IPS-15b (cell line): ENCODE measurements at regions not wholly inside any gene's neighbourhood (a gene's known extent, or its start where the extent isn't known, plus 50 kb on each side); places are given as distances from the start of the nearest gene placed in this dataset.
"Not testable (repeated sequence)": the region's sequence is repeated elsewhere in the genome, so short reads cannot be mapped to it uniquely, and the experiment has no call there.

ENCODE experiments used
- H3K27me3 ChIP-seq: one replicate; pipeline ENCODE4 v1.6.1; 2013; ENCODE audit warnings: low read length; ENCODE audit not compliant: control insufficient read depth, insufficient read depth
- H3K36me3 ChIP-seq: one replicate; pipeline ENCODE4 v1.6.1; 2013; ENCODE audit warnings: low read length; ENCODE audit not compliant: control insufficient read depth, insufficient read depth
- H3K4me1 ChIP-seq: one replicate; pipeline ENCODE4 v1.6.1; 2013; ENCODE audit warnings: mild to moderate bottlenecking, low read length; ENCODE audit not compliant: control insufficient read depth, insufficient read depth
- H3K4me3 ChIP-seq: one replicate; pipeline ENCODE4 v1.5.1; 2013; ENCODE audit warnings: low read depth, low read length
- H3K9ac ChIP-seq: one replicate; pipeline ENCODE4 v1.6.1; 2013; ENCODE audit warnings: low read depth, mild to moderate bottlenecking, low read length
- H3K9me3 ChIP-seq: one replicate; pipeline ENCODE4 v1.6.1; 2013; ENCODE audit warnings: mild to moderate bottlenecking, low read length; ENCODE audit not compliant: control insufficient read depth, insufficient read depth

- Histone ChIP-seq H3K4me3 (no peak overlapping the region), H3K9ac (no peak overlapping the region), H3K9me3 (peaks cover 23% of the 10 kb centered on the region), H3K4me1 (no peaks in the 10 kb centered on the region), H3K36me3 (no peaks in the 10 kb centered on the region), H3K27me3 (no peaks in the 10 kb centered on the region)
Observed at GRCh38 chr14:106390401-106390800, 864.0 kb downstream of the TMEM121 start.

- Histone ChIP-seq H3K27me3 (no peaks in the 10 kb centered on the region), H3K4me3 (no peak overlapping the region), H3K4me1 (no peaks in the 10 kb centered on the region), H3K9ac (no peak overlapping the region), H3K9me3 (peaks cover 23% of the 10 kb centered on the region), H3K36me3 (no peaks in the 10 kb centered on the region)
Observed at GRCh38 chr14:106390947-106391346, 864.6 kb downstream of the TMEM121 start.

GRCh38 chr14:106393742-106394141 is 867.4 kb downstream of the TMEM121 start:
- H3K36me3 ChIP-seq: no peaks in the 10 kb centered on the region
- H3K9ac ChIP-seq: no peak overlapping the region
- no peaks in the 10 kb centered on the region for H3K27me3 ChIP-seq
- H3K4me3 ChIP-seq: no peak overlapping the region
- no peaks in the 10 kb centered on the region for H3K4me1 ChIP-seq
- peaks cover 23% of the 10 kb centered on the region for H3K9me3 ChIP-seq

- peaks cover 17% of the 10 kb centered on the region for H3K9me3 ChIP-seq
- H3K4me3 ChIP-seq: no peak overlapping the region
- no peaks in the 10 kb centered on the region for H3K4me1 ChIP-seq
- H3K9ac ChIP-seq: no peak overlapping the region
- no peaks in the 10 kb centered on the region for H3K27me3 ChIP-seq
- H3K36me3 ChIP-seq: no peaks in the 10 kb centered on the region
Observed at GRCh38 chr14:106395456-106396050, 869.2 kb downstream of the TMEM121 start.

GRCh38 chr14:106396999-106397398 is 870.6 kb downstream of the TMEM121 start:
- no peaks in the 10 kb centered on the region for H3K4me1 ChIP-seq
- no peak overlapping the region for H3K9ac ChIP-seq
- no peak overlapping the region for H3K4me3 ChIP-seq
- H3K36me3 ChIP-seq: no peaks in the 10 kb centered on the region
- H3K9me3 ChIP-seq: peaks cover 14% of the 10 kb centered on the region
- H3K27me3 ChIP-seq: no peaks in the 10 kb centered on the region

- not testable (repeated sequence) for H3K36me3 ChIP-seq, H3K27me3 ChIP-seq, H3K4me1 ChIP-seq, H3K4me3 ChIP-seq, H3K9me3 ChIP-seq, H3K9ac ChIP-seq
Observed at GRCh38 chr14:106398931-106399331, 872.5 kb downstream of the TMEM121 start.

GRCh38 chr14:106401316-106401715 is 874.9 kb downstream of the TMEM121 start:
- not testable (repeated sequence) for H3K36me3 ChIP-seq, H3K4me3 ChIP-seq, H3K27me3 ChIP-seq, H3K4me1 ChIP-seq, H3K9me3 ChIP-seq, H3K9ac ChIP-seq

- not testable (repeated sequence) for H3K27me3 ChIP-seq, H3K4me3 ChIP-seq, H3K9me3 ChIP-seq, H3K4me1 ChIP-seq, H3K9ac ChIP-seq, H3K36me3 ChIP-seq
Observed at GRCh38 chr14:106410229-106410628, 883.8 kb downstream of the TMEM121 start.

- H3K27me3 ChIP-seq: no peaks in the 10 kb centered on the region
- no peaks in the 10 kb centered on the region for H3K36me3 ChIP-seq
- H3K9ac ChIP-seq: no peak overlapping the region
- peaks cover 33% of the 10 kb centered on the region for H3K9me3 ChIP-seq
- no peak overlapping the region for H3K4me3 ChIP-seq
- H3K4me1 ChIP-seq: no peaks in the 10 kb centered on the region
Observed at GRCh38 chr14:106414464-106414863, 888.1 kb downstream of the TMEM121 start.

- H3K36me3 ChIP-seq: no peaks in the 10 kb centered on the region
- H3K4me1 ChIP-seq: no peaks in the 10 kb centered on the region
- no peak overlapping the region for H3K4me3 ChIP-seq
- peaks cover 27% of the 10 kb centered on the region for H3K9me3 ChIP-seq
- H3K27me3 ChIP-seq: no peaks in the 10 kb centered on the region
- H3K9ac ChIP-seq: no peak overlapping the region
Observed at GRCh38 chr14:106417224-106418049, 891.1 kb downstream of the TMEM121 start.

GRCh38 chr14:106419376-106419965 is 893.1 kb downstream of the TMEM121 start:
- Histone ChIP-seq H3K27me3 (no peaks in the 10 kb centered on the region), H3K9me3 (peaks cover 27% of the 10 kb centered on the region), H3K4me3 (no peak overlapping the region), H3K9ac (no peak overlapping the region), H3K36me3 (no peaks in the 10 kb centered on the region), H3K4me1 (no peaks in the 10 kb centered on the region)

- not testable (repeated sequence) for H3K27me3 ChIP-seq, H3K9ac ChIP-seq, H3K36me3 ChIP-seq, H3K4me1 ChIP-seq, H3K4me3 ChIP-seq
- H3K9me3 ChIP-seq: peaks cover 27% of the 10 kb centered on the region
Observed at GRCh38 chr14:106421431-106422033, 895.1 kb downstream of the TMEM121 start.
